Neural crest cell (in vitro differentiated cells): ENCODE measurements at regions not wholly inside any gene's neighbourhood (a gene's known extent, or its start where the extent isn't known, plus 50 kb on each side); places are given as distances from the start of the nearest gene placed in this dataset.
A peak's percentile ranks its signal among the peaks of the same experiment; 100 is the strongest.

ENCODE experiments used
- DNase-seq: peaks from one replicate; pipeline ENCODE4 v3.0.0; 2021; ENCODE audit warnings: low read depth, mixed read lengths, low spot score
- H3K27ac Mint-ChIP-seq: one replicate; pipeline ENCODE4 v1.8.0; 2021; ENCODE audit warnings: mild to moderate bottlenecking, mixed read lengths; ENCODE audit not compliant: unreplicated experiment
- H3K27me3 Mint-ChIP-seq: 2 replicates; pipeline ENCODE4 v1.8.0; 2021; ENCODE audit warnings: low read depth, mild to moderate bottlenecking, mixed read lengths
- H3K36me3 Mint-ChIP-seq: 2 replicates; pipeline ENCODE4 v1.8.0; 2021; ENCODE audit warnings: low read depth, mild to moderate bottlenecking, mixed read lengths
- H3K4me1 Mint-ChIP-seq: 2 replicates; pipeline ENCODE4 v1.8.0; 2021; ENCODE audit warnings: mixed read lengths
- H3K4me3 Mint-ChIP-seq: one replicate; pipeline ENCODE4 v1.8.0; 2021; ENCODE audit warnings: mild to moderate bottlenecking, mixed read lengths
- H3K9me3 Mint-ChIP-seq: 2 replicates; pipeline ENCODE4 v1.8.0; 2021; ENCODE audit warnings: mixed read lengths
- TF ChIP-seq, protein P1 (sequence below): fragments of 200-600 bp; sonication (generic); conservative IDR thresholded peaks from 2 replicates; pipeline ENCODE4 v1.5.0; 2021; ENCODE audit warnings: antibody characterized with exemption, mild to moderate bottlenecking

DNA sequence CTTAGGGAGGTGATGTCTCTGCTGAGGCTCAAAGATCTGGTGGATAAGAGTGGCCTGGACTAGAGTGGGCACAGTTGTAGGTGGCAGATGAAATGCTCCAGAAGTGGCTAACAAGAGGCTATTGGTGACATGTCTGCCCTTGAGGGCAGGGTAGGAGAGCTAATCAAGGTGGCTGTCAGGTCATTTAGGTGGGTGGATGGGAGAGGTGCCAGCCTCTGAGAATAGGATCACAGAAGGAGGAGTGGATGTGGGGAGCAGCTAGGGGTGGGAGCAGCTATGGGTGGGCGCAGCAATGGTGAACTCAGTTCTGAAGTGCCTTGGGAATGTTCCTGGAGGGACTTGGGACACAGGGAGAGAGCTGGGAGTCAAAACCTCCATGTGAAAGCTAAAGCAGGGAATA, 142.0 kb upstream of the GRIK3 start:
- TF ChIP-seq, protein P1, sequence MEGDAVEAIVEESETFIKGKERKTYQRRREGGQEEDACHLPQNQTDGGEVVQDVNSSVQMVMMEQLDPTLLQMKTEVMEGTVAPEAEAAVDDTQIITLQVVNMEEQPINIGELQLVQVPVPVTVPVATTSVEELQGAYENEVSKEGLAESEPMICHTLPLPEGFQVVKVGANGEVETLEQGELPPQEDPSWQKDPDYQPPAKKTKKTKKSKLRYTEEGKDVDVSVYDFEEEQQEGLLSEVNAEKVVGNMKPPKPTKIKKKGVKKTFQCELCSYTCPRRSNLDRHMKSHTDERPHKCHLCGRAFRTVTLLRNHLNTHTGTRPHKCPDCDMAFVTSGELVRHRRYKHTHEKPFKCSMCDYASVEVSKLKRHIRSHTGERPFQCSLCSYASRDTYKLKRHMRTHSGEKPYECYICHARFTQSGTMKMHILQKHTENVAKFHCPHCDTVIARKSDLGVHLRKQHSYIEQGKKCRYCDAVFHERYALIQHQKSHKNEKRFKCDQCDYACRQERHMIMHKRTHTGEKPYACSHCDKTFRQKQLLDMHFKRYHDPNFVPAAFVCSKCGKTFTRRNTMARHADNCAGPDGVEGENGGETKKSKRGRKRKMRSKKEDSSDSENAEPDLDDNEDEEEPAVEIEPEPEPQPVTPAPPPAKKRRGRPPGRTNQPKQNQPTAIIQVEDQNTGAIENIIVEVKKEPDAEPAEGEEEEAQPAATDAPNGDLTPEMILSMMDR: no peak
- H3K27me3 Mint-ChIP-seq: peaks cover 35% of the 10 kb centered on the region

DNA sequence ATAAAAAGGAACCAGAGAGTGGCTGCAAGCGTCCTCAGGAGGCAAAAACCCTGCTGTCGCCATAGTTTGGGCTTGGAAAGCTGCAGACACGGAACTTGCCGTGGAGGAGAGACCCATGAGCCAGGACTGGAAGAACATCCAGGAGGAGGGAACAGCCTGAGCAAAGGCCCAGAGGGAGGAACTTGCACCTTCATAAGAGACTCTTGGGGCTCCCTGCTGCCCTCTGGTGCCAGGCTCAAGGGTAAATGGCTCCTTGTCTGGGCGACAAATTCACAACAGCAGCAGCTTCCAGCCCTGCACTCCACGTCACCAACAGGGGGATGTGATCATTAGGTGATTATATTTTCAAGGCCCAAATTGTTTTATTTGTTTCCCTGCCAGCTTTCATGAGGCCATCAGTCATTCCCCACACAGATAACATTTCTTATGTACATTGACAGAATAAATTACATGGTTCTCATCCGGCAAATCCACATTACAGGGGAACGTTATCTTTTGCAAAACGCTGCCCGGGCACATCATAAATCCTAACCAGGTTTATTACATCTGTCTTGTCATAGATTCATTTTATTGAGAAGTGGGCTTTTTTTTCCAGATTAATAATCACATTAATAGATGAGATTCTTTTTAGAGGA, 143.0 kb upstream of the GRIK3 start:
- DNase-seq: peak; percentile 40
- Mint-ChIP-seq H3K27me3 (peaks cover 43% of the 10 kb centered on the region), H3K27ac (no peak overlapping the region), H3K36me3 (no peaks in the 10 kb centered on the region), H3K4me1 (no peaks in the 10 kb centered on the region), H3K4me3 (no peak overlapping the region), H3K9me3 (no peaks in the 10 kb centered on the region)
- TF ChIP-seq, protein P1: peak; percentile 57

More for the DNA sequence above, 142.0 kb upstream of the GRIK3 start:
- H3K27ac Mint-ChIP-seq: peak overlapping the region; percentile 10
- H3K4me3 Mint-ChIP-seq: no peak overlapping the region
- H3K9me3 Mint-ChIP-seq: no peaks in the 10 kb centered on the region
- no peaks in the 10 kb centered on the region for H3K36me3 Mint-ChIP-seq
- DNase-seq: no peak
- H3K4me1 Mint-ChIP-seq: no peaks in the 10 kb centered on the region

DNA sequence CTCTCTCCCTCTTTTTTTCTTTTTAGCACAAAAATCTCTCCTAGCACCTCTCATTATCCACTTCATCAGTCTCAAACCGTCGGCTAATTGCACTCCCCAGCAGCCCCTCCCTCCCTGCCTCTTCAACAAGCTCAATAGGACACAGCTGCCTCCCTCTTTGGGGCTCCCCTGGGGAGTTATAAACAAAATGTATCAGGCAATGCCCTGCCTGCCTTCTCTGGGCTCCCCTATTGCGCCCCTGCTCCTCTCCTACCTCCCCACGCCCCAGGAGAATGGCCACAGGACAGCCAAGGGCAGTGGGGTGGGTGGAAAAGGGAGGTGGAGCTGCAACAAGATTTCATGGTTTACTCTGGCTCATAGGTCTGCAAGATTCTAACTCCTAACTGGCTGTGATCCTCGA, 147.1 kb upstream of the GRIK3 start:
- peaks cover 48% of the 10 kb centered on the region for H3K27me3 Mint-ChIP-seq
- no peaks in the 10 kb centered on the region for H3K4me1 Mint-ChIP-seq
- no peak overlapping the region for H3K27ac Mint-ChIP-seq
- TF ChIP-seq, protein P1: no peak
- DNase-seq: no peak
- H3K9me3 Mint-ChIP-seq: no peaks in the 10 kb centered on the region
- H3K36me3 Mint-ChIP-seq: no peaks in the 10 kb centered on the region
- H3K4me3 Mint-ChIP-seq: no peak overlapping the region

DNA sequence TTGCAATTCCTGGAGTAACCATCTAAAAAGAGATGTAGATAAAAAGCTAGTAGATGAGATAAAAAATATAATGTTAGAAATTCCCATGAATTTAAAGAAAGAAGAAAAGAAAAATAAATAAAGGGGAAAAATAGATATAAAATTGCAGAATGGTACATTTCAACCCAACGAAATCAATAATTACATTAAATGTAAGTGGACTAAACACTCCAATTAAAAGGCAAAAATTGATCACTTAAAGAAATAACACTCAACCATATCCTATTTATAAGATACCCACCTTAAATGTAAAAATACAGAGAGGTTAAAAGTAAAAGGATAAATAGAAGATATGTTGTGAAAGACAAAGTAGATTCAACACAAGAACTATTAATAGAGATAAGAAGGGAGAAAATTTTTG, 150.5 kb upstream of the GRIK3 start:
- H3K27ac Mint-ChIP-seq: no peak overlapping the region
- no peaks in the 10 kb centered on the region for H3K36me3 Mint-ChIP-seq
- H3K4me3 Mint-ChIP-seq: no peak overlapping the region
- H3K9me3 Mint-ChIP-seq: no peaks in the 10 kb centered on the region
- TF ChIP-seq, protein P1: no peak
- H3K4me1 Mint-ChIP-seq: no peaks in the 10 kb centered on the region
- DNase-seq: no peak
- peaks cover 38% of the 10 kb centered on the region for H3K27me3 Mint-ChIP-seq

DNA sequence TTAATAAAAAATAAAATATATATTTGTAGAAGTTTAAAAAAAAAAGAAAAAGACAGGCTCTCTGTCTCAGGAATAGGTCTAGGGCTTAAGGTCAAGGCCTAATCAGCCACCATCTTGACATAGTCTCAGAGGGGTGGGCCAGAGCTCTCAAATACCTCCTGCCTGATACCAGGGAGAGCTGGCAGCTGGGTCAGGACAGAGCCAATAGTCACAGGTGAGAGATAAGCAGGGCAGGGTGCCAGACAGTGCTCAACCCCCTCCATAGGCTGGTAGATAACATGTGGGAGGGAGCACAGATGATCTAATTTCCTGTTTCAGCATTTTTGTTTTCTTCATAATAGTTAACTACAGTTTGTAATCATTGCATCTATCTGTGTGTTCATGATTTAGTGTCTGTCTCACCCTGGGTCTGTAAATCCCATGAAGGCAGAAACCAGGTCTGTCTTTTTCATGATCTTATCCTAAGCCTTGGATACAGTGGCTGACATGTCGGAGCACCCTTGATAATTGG, 152.0 kb upstream of the GRIK3 start:
- Mint-ChIP-seq H3K36me3 (no peaks in the 10 kb centered on the region), H3K9me3 (no peaks in the 10 kb centered on the region), H3K27ac (no peak overlapping the region), H3K27me3 (peaks cover 48% of the 10 kb centered on the region), H3K4me3 (no peak overlapping the region), H3K4me1 (no peaks in the 10 kb centered on the region)
- TF ChIP-seq, protein P1: no peak
- no peak for DNase-seq
